H1 (cell line): ENCODE measurements at regions not wholly inside any gene's neighbourhood (a gene's known extent, or its start where the extent isn't known, plus 50 kb on each side); places are given as distances from the start of the nearest gene placed in this dataset.

ENCODE experiments used
- SIRT6 ChIP-seq: IDR thresholded peaks from one replicate; pipeline ENCODE4 v1.7.1; 2012; ENCODE audit warnings: low read length, inconsistent platforms
- SIX5 ChIP-seq: IDR thresholded peaks from 2 replicates; pipeline ENCODE4 v1.6.1; 2011; ENCODE audit warnings: mild to moderate bottlenecking, low read depth, low read length
- SRF ChIP-seq: IDR thresholded peaks from 2 replicates; pipeline ENCODE4 v1.6.1; 2011; ENCODE audit warnings: mild to moderate bottlenecking, low read depth, low read length, moderate library complexity
- TAF7 ChIP-seq: optimal IDR thresholded peaks from 2 replicates; pipeline ENCODE3; 2011; ENCODE audit warnings: low read depth, mild to moderate bottlenecking, inconsistent platforms, low read length, moderate library complexity, borderline replicate concordance
- TBP ChIP-seq: IDR thresholded peaks from 2 replicates; pipeline ENCODE4 v1.6.1; 2011; ENCODE audit warnings: low read depth, low read length, improper control_type of control experiment

GRCh38 chr10:124227988-124228387 lies 134.6 kb upstream of the CHST15 start (continued):
- TF ChIP-seq TAF7 (no peak), SIRT6 (no peak), TBP (no peak), SIX5 (no peak), SRF (no peak)
